ENCODE measurements at regions not wholly inside any gene's neighbourhood (a gene's known extent, or its start where the extent isn't known, plus 50 kb on each side); places are given as distances from the start of the nearest gene placed in this dataset.

- H3K27me3 ChIP-seq (ENCODE audit: control insufficient read depth, insufficient read depth, low read length), result no peaks in the 10 kb centered on the region
- no CpG with 5 or more reads among the region's 5 CpGs for WGBS (ENCODE audit: insufficient coverage)
- H3K36me3 ChIP-seq (ENCODE audit: control insufficient read depth, insufficient read depth, low read length), result no peaks in the 10 kb centered on the region
- H3K4me3 ChIP-seq (ENCODE audit: low read length), result no peak overlapping the region
- H3K27ac ChIP-seq (ENCODE audit: low read length), result no peak overlapping the region
- H3K9me3 ChIP-seq (replicated peaks; ENCODE audit: control insufficient read depth, low read depth, low read length), result no peaks in the 10 kb centered on the region
- no peak for DNase-seq
- no peaks in the 10 kb centered on the region for H3K4me1 ChIP-seq (ENCODE audit: control insufficient read depth, insufficient read depth, low read length)
Measured at GRCh38 chr6:146865756-146866379, 267.1 kb downstream of the ADGB start.

GRCh38 chr6:146866731-146867414 is 268.1 kb downstream of the ADGB start:
- DNase-seq, result no peak
- Histone ChIP-seq H3K4me3 (ENCODE audit: low read length) (no peak overlapping the region), H3K4me1 (ENCODE audit: control insufficient read depth, insufficient read depth, low read length) (no peaks in the 10 kb centered on the region), H3K9me3 (replicated peaks; ENCODE audit: control insufficient read depth, low read depth, low read length) (no peaks in the 10 kb centered on the region), H3K36me3 (ENCODE audit: control insufficient read depth, insufficient read depth, low read length) (no peaks in the 10 kb centered on the region), H3K27ac (ENCODE audit: low read length) (no peak overlapping the region), H3K27me3 (ENCODE audit: control insufficient read depth, insufficient read depth, low read length) (no peaks in the 10 kb centered on the region)
- WGBS (ENCODE audit: insufficient coverage), result 80% methylated on average over 1 of the region's 4 CpGs

GRCh38 chr6:146868671-146869209 is 270.0 kb downstream of the ADGB start:
- no peaks in the 10 kb centered on the region for H3K27me3 ChIP-seq (ENCODE audit: control insufficient read depth, insufficient read depth, low read length)
- DNase-seq, result no peak
- no peaks in the 10 kb centered on the region for H3K9me3 ChIP-seq (replicated peaks; ENCODE audit: control insufficient read depth, low read depth, low read length)
- H3K4me1 ChIP-seq (ENCODE audit: control insufficient read depth, insufficient read depth, low read length), result no peaks in the 10 kb centered on the region
- H3K27ac ChIP-seq (ENCODE audit: low read length), result no peak overlapping the region
- WGBS (ENCODE audit: insufficient coverage), result 47% methylated on average over 2 of the region's 4 CpGs
- H3K4me3 ChIP-seq (ENCODE audit: low read length), result no peak overlapping the region
- no peaks in the 10 kb centered on the region for H3K36me3 ChIP-seq (ENCODE audit: control insufficient read depth, insufficient read depth, low read length)

GRCh38 chr6:146870760-146871159 is 272.0 kb downstream of the ADGB start:
- no peak overlapping the region for H3K4me3 ChIP-seq (ENCODE audit: low read length)
- no peak overlapping the region for H3K27ac ChIP-seq (ENCODE audit: low read length)
- no peaks in the 10 kb centered on the region for H3K9me3 ChIP-seq (replicated peaks; ENCODE audit: control insufficient read depth, low read depth, low read length)
- no peaks in the 10 kb centered on the region for H3K36me3 ChIP-seq (ENCODE audit: control insufficient read depth, insufficient read depth, low read length)
- H3K27me3 ChIP-seq (ENCODE audit: control insufficient read depth, insufficient read depth, low read length), result no peaks in the 10 kb centered on the region
- WGBS (ENCODE audit: insufficient coverage), result 85% methylated on average over 2 of the region's 3 CpGs
- no peaks in the 10 kb centered on the region for H3K4me1 ChIP-seq (ENCODE audit: control insufficient read depth, insufficient read depth, low read length)
- no peak for DNase-seq

DNA sequence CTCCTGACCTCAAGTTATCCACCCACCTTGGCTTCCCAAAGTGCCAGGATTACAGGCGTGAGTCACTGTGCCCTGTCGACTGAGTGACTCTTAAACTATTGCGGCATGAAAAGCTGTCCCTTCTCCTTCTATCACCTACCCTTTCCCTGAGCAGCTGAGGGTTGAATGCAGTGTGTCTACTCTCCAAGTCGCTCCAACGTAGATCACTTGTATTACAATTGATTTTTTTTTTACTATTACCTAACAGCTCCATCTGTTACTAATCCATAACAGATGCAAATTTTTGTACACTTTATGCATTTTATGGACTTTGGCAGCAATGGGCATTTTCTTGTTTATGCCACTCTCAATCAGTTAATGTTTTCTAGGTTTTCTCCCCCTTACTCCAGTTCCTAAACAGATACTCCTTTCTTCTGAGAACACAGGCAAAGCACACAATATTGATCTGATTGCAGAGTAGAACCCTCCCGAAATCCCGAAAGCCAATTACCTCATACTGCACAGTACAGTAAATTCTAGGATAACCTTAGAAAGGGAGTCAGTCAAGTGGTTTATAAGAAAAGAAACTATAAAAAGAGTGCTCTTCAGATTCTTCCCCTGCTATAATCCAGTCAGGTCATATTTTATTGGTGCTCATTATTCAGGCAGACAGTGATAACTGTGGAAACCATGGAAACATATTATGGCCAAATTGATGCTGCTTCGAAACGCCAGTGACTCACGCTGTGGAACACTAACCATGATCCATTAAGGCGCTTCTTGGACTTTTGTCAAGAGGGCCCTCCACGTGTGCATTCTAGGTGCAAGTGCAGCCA is 273.0 kb downstream of the ADGB start:
- Histone ChIP-seq H3K4me1 (ENCODE audit: control insufficient read depth, insufficient read depth, low read length) (no peaks in the 10 kb centered on the region), H3K9me3 (replicated peaks; ENCODE audit: control insufficient read depth, low read depth, low read length) (no peaks in the 10 kb centered on the region), H3K27me3 (ENCODE audit: control insufficient read depth, insufficient read depth, low read length) (no peaks in the 10 kb centered on the region), H3K27ac (ENCODE audit: low read length) (no peak overlapping the region), H3K36me3 (ENCODE audit: control insufficient read depth, insufficient read depth, low read length) (no peaks in the 10 kb centered on the region), H3K4me3 (ENCODE audit: low read length) (no peak overlapping the region)
- peak; percentile 36 for DNase-seq
- 25% methylated on average over 4 of the region's 12 CpGs for WGBS (ENCODE audit: insufficient coverage)

- Histone ChIP-seq H3K9me3 (replicated peaks; ENCODE audit: control insufficient read depth, low read depth, low read length) (no peaks in the 10 kb centered on the region), H3K4me3 (ENCODE audit: low read length) (no peak overlapping the region), H3K27me3 (ENCODE audit: control insufficient read depth, insufficient read depth, low read length) (no peaks in the 10 kb centered on the region), H3K27ac (ENCODE audit: low read length) (no peak overlapping the region), H3K36me3 (ENCODE audit: control insufficient read depth, insufficient read depth, low read length) (no peaks in the 10 kb centered on the region), H3K4me1 (ENCODE audit: control insufficient read depth, insufficient read depth, low read length) (no peaks in the 10 kb centered on the region)
- DNase-seq, result no peak
- WGBS (ENCODE audit: insufficient coverage), result no CpG with 5 or more reads among the region's 1 CpG
Measured at GRCh38 chr6:146872426-146872785, 273.6 kb downstream of the ADGB start.

GRCh38 chr6:146874278-146875018 is 275.7 kb downstream of the ADGB start:
- no CpG with 5 or more reads among the region's 4 CpGs for WGBS (ENCODE audit: insufficient coverage)
- Histone ChIP-seq H3K9me3 (replicated peaks; ENCODE audit: control insufficient read depth, low read depth, low read length) (no peaks in the 10 kb centered on the region), H3K4me3 (ENCODE audit: low read length) (no peak overlapping the region), H3K27ac (ENCODE audit: low read length) (no peak overlapping the region), H3K36me3 (ENCODE audit: control insufficient read depth, insufficient read depth, low read length) (no peaks in the 10 kb centered on the region), H3K27me3 (ENCODE audit: control insufficient read depth, insufficient read depth, low read length) (no peaks in the 10 kb centered on the region), H3K4me1 (ENCODE audit: control insufficient read depth, insufficient read depth, low read length) (no peaks in the 10 kb centered on the region)
- no peak for DNase-seq

DNA sequence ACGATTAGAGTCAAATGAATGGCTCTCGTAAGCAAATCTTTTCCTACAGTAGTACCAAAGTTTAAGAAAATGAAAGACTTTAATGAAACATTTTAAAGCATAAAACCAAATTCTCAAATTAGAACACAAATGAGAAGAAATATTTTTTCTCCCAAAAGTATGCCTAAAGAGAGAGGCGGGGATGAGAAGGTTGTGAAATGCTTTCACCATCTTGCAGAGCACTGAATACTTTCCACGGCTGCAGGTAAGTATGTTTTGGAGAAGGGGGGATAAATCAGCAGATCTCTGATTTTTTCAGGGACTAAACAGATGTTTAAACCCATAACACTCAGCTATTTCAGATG is 277.1 kb downstream of the ADGB start:
- no peak for DNase-seq
- Histone ChIP-seq H3K27me3 (ENCODE audit: control insufficient read depth, insufficient read depth, low read length) (no peaks in the 10 kb centered on the region), H3K4me1 (ENCODE audit: control insufficient read depth, insufficient read depth, low read length) (no peaks in the 10 kb centered on the region), H3K9me3 (replicated peaks; ENCODE audit: control insufficient read depth, low read depth, low read length) (no peaks in the 10 kb centered on the region), H3K27ac (ENCODE audit: low read length) (no peak overlapping the region), H3K36me3 (ENCODE audit: control insufficient read depth, insufficient read depth, low read length) (no peaks in the 10 kb centered on the region), H3K4me3 (ENCODE audit: low read length) (no peak overlapping the region)
- WGBS (ENCODE audit: insufficient coverage), result no CpG with 5 or more reads among the region's 4 CpGs

GRCh38 chr6:146876271-146877151 is 277.7 kb downstream of the ADGB start:
- no CpG with 5 or more reads among the region's 9 CpGs for WGBS (ENCODE audit: insufficient coverage)
- no peaks in the 10 kb centered on the region for H3K4me1 ChIP-seq (ENCODE audit: control insufficient read depth, insufficient read depth, low read length)
- no peak overlapping the region for H3K27ac ChIP-seq (ENCODE audit: low read length)
- DNase-seq, result no peak
- no peaks in the 10 kb centered on the region for H3K9me3 ChIP-seq (replicated peaks; ENCODE audit: control insufficient read depth, low read depth, low read length)
- H3K27me3 ChIP-seq (ENCODE audit: control insufficient read depth, insufficient read depth, low read length), result no peaks in the 10 kb centered on the region
- H3K36me3 ChIP-seq (ENCODE audit: control insufficient read depth, insufficient read depth, low read length), result no peaks in the 10 kb centered on the region
- H3K4me3 ChIP-seq (ENCODE audit: low read length), result no peak overlapping the region

All from muscle of leg (tissue), 3 donors.